GM12873 (cell line): ENCODE measurements at regions not wholly inside any gene's neighbourhood (a gene's known extent, or its start where the extent isn't known, plus 50 kb on each side); places are given as distances from the start of the nearest gene placed in this dataset.

Experiments
- TF ChIP-seq, protein P1 (sequence below): IDR thresholded peaks from 2 replicates; pipeline ENCODE4 v1.5.1; 2012; ENCODE audit warnings: low read depth, mild to moderate bottlenecking, moderate library complexity, low read length, control low read depth; ENCODE audit not compliant: insufficient read depth; ENCODE audit errors: missing control alignments

DNA sequence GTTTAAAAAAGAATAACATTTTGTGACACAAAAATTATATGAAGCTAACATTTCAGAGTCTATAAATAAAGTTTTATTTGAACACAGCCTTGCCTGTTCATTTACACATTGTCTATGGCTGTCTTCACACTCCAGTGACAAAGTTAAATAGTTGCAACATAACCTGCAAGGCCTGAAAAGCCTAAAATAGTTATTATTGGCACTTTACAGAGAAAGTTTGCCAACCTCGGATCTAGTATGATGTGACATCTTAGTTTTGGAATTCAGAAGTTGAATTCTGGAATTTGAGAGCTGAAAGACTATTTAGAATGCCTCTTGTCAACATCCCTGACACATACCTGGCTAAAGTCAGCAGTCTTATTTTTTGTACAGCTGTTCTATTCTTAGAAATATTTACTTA is 68.3 kb downstream of the DYRK2 start:
- TF ChIP-seq, protein P1, sequence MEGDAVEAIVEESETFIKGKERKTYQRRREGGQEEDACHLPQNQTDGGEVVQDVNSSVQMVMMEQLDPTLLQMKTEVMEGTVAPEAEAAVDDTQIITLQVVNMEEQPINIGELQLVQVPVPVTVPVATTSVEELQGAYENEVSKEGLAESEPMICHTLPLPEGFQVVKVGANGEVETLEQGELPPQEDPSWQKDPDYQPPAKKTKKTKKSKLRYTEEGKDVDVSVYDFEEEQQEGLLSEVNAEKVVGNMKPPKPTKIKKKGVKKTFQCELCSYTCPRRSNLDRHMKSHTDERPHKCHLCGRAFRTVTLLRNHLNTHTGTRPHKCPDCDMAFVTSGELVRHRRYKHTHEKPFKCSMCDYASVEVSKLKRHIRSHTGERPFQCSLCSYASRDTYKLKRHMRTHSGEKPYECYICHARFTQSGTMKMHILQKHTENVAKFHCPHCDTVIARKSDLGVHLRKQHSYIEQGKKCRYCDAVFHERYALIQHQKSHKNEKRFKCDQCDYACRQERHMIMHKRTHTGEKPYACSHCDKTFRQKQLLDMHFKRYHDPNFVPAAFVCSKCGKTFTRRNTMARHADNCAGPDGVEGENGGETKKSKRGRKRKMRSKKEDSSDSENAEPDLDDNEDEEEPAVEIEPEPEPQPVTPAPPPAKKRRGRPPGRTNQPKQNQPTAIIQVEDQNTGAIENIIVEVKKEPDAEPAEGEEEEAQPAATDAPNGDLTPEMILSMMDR, result no peak

DNA sequence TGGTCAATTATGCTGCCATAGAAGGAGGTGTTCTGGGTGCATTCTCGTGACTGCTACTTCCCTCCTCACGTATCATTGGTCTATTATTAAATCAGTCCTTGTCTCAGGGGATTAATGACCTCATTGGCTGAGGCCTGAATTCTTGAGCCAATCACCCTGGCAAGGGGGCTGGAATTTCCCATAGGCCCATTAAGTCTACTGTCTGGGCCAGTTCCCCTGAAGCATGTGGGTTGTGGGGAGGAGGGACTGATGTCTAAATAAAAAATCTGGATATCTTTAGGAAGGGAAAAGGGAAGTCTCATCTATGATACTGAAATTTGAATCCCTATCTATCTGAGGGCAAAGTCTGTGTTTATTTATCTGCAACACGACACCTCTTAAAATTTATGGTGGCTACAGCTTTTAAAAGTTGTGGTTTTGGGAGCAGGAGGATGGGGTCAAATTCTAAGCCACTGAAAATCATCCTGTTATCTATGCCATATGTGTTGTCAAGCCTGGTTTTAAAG is 71.9 kb downstream of the DYRK2 start:
- TF ChIP-seq, protein P1, result no peak

DNA sequence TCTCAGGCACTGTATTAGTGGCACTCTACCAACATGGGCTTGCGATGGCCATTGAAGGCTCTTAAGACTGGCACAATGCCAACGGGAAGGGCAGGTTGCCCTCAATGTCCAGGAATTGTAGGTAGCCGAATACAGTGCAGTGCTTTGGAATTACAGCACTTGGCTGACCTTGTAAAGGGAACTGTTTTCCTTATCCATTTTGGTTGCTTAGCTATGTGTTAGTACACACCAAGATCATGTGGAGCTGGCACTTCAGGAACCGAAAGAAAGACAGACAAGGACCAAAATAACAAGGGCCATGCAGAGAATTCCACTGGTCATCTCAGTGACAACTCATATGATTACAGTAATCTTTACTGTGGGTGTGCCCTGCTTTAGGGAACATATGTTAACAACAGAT is 72.7 kb downstream of the DYRK2 start:
- TF ChIP-seq, protein P1, result no peak

DNA sequence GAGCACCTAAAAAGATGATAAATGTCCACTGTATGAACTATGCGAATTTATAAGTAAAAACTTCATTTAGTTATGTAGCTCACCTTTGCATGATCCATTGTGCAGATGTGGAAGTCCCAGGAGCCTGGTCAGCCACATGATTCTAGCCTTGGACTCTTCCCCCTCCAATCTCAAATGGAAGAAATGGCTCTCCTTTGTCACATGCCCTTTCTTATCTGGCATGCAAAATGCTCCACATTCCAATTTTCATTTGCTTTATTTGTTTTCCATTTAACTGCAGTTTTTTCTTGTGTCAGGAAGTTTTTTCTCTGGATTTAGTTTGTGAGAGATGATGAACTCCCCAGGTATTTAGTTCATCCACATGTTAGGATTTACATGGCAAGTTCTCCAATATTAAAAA is 73.8 kb downstream of the DYRK2 start:
- TF ChIP-seq, protein P1, result no peak

DNA sequence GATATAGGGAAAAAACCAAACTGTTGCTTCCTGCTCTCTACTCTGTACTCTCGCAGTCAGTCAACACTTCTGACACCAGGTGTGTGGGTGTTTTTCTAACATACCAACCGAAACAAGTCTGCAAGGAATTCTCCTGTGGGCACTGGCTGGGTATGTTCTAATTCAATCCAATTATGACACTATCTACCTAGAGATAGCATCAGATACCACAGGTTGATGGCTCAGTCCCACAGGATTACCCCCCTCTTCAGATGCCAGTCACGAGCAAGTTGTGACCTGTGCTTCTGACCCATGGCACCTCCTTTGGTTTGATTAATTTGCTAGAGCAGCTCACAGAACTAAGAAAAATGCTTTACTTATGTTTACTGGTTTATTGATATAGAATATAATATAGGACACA is 78.3 kb downstream of the DYRK2 start:
- TF ChIP-seq, protein P1, result no peak

DNA sequence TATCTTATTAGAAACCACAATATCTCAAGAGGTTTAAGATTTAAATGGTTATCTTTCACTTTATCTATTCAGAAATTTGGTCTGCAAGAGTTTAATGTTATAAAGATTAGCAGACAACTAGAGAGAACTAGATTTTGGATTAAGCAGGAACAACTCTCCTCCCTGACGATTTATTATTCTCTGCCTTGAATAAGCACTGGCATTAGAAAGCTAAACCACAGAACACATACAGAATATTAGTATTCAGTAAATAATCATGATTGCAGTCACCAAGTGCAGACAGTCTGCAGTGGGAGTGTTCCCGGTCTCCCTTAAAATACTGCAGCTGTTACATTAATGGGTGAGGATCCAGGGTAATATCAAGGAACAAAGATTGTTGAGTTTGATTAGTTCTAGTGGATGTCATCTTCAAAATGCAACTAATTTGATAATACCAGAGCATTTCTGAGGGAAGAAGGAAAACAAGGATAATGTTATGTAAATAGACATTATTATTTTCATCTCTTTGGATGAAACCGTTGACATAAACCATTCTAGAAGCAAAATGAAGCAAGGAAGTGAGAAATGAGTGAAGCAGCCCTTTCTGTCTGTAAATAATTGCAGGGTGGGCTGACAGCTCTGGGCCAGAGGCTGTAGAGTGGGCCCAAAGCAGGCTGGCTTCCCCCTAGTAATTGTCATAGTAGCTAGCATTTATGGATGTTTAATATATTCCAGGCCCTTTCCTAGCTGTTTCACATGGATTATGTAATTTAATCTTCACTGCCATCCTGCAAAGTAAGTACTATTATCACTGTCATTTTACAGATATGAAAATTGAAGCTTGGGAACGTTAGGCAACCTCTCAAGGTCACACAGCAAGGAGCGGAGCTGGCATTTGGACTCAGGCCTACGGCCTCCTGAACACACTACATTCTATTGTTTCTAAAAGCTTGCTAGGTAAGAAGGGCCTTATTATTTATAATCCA is 79.4 kb downstream of the DYRK2 start:
- TF ChIP-seq, protein P1, result no peak

DNA sequence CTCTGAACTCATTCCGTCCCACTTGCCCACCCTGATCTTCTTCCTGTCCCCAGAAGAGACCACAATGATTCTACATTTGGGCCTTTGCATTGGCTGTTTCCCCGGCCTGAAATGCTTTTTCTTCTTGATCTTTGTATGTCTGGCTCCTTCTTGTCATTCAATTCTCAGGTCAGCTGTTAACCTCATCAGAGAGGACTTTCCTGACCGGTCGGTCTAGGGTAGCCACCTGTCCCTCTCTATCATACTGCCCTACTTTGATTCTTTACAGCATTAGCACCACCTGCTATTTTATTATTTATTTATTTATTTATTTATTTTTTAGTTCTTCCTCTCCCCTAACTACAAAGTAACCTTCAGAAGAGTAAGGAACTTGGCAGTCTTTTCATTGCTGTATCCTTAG is 84.3 kb downstream of the DYRK2 start:
- TF ChIP-seq, protein P1, result no peak
